ENCODE measurements at regions not wholly inside any gene's neighbourhood (a gene's known extent, or its start where the extent isn't known, plus 50 kb on each side); places are given as distances from the start of the nearest gene placed in this dataset.

DNA sequence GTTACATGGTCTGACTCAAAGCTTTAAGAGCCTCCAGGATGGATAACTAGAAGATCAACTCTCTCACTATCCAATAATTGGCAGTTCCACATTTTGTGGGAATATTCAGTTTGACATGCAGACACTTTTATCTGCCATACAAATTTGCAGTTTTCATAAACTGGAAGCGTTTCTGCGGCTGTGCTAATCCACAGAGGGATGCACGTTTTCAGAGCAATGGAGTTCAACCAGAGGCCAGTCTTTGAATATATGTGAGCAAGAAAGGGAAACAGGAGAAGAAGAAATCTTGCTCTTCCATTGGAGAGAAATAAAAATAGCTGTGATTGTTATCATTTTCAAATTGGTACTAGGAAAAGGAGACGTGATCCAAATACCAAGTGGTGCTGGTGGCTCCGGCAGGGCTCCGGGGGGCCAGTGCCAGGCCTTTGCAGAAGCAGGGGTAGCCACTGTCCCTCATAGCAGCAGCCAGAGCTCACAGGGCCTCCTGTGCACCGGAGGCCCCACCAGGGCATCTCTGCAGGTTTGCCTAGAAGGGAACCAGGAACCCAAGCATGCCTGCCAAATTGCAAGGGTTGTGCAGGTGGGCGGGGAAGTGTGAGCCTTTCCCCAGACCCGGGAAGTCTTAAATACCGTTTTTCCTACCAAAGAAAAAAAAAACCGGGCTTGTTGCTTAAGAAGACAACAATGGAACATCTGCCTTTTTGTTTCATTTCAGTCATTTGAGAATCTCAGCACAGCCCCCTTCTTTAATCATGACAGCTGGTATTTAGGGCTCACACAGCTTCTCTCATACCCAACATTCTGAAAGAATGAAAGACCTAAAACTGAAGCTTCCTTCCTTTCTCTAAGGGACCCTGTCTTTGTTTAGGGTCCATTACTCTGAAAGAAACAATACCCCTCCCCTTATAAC, 791.1 kb upstream of the SOX11 start:
- TF ChIP-seq CTCF (IDR thresholded peaks at IDR 0.05; ENCODE audit: insufficient read depth, low read length, poor library complexity, severe bottlenecking) (no peak), EZH2phosphoT487 (conservative IDR thresholded peaks at IDR 0.05; ENCODE audit: low read length) (no peak)

DNA sequence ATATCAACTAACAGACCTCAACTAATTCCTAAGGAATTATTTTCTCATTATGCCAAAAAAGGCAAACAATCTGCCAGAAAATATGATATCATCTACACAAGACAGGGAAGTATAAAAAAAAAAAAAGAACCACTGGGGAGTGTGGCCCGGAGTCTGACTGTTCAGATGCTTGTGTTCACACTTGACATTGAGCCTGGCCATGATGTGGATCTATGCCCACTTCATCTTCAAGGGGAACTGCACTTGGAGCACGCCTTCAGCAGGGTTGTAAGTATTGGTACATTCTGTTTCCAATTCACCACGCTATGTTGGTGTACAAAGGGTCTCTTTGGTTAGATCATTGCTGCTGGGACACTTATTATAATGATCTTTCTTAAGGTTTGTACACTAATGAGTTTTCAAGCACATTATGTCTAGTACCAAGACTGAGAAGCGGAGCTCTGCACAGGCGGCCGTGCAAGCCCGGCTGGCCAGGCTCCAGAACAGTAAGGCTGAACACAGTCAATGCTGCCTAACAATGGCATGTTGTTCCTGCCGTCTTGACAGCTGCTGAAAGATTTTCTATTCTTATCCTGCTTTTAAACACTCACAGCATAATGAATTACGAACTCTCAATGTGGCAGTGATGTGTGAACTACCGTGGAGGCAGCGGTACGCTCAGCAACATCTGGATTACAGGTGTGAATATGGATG, 788.4 kb upstream of the SOX11 start:
- no peaks in the 10 kb centered on the region for H3K27me3 ChIP-seq (ENCODE audit: low read length)
- H3F3A ChIP-seq (ENCODE audit: insufficient read depth) = no peaks in the 10 kb centered on the region
- no peaks in the 10 kb centered on the region for H3K79me2 ChIP-seq (ENCODE audit: insufficient read depth, low read length)
- H2AFZ ChIP-seq (ENCODE audit: low read depth, low read length, severe bottlenecking) = no peak overlapping the region
- TF ChIP-seq EZH2phosphoT487 (conservative IDR thresholded peaks at IDR 0.05; ENCODE audit: low read length) (no peak), CTCF (IDR thresholded peaks at IDR 0.05; ENCODE audit: insufficient read depth, low read length, poor library complexity, severe bottlenecking) (no peak)
- no peak overlapping the region for H3K4me2 ChIP-seq (ENCODE audit: low read depth, low read length, poor library complexity, severe bottlenecking)
- H3K9me3 ChIP-seq (ENCODE audit: insufficient read depth, low read length) = no peaks in the 10 kb centered on the region
- no peaks in the 10 kb centered on the region for H3K9me2 ChIP-seq (replicated peaks; ENCODE audit: insufficient read depth, low read length)
- H3K9ac ChIP-seq (ENCODE audit: low read length) = no peak overlapping the region
- H4K20me1 ChIP-seq (ENCODE audit: low read depth, low read length) = no peaks in the 10 kb centered on the region
- H3K27ac ChIP-seq (ENCODE audit: low read depth, low read length) = no peak overlapping the region
- H3K4me3 ChIP-seq (ENCODE audit: insufficient read depth, low read length, poor library complexity, severe bottlenecking) = no peak overlapping the region
- no peaks in the 10 kb centered on the region for H3K36me3 ChIP-seq (ENCODE audit: low read length)

More for the DNA sequence above, 791.1 kb upstream of the SOX11 start:
- Histone ChIP-seq H3K4me2 (ENCODE audit: low read depth, low read length, poor library complexity, severe bottlenecking) (no peak overlapping the region), H3K4me3 (ENCODE audit: insufficient read depth, low read length, poor library complexity, severe bottlenecking) (no peak overlapping the region), H2AFZ (ENCODE audit: low read depth, low read length, severe bottlenecking) (no peak overlapping the region), H3K27ac (ENCODE audit: low read depth, low read length) (no peak overlapping the region), H3K27me3 (ENCODE audit: low read length) (no peaks in the 10 kb centered on the region), H3K36me3 (ENCODE audit: low read length) (no peaks in the 10 kb centered on the region), H3K9me2 (replicated peaks; ENCODE audit: insufficient read depth, low read length) (no peaks in the 10 kb centered on the region), H4K20me1 (ENCODE audit: low read depth, low read length) (no peaks in the 10 kb centered on the region), H3K79me2 (ENCODE audit: insufficient read depth, low read length) (no peaks in the 10 kb centered on the region), H3F3A (ENCODE audit: insufficient read depth) (no peaks in the 10 kb centered on the region), H3K9me3 (ENCODE audit: insufficient read depth, low read length) (no peaks in the 10 kb centered on the region), H3K9ac (ENCODE audit: low read length) (no peak overlapping the region)

- Histone ChIP-seq H3K27me3 (ENCODE audit: low read length) (no peaks in the 10 kb centered on the region), H3K36me3 (ENCODE audit: low read length) (no peaks in the 10 kb centered on the region), H3K4me2 (ENCODE audit: low read depth, low read length, poor library complexity, severe bottlenecking) (no peak overlapping the region), H3K4me3 (ENCODE audit: insufficient read depth, low read length, poor library complexity, severe bottlenecking) (no peak overlapping the region), H3K9ac (ENCODE audit: low read length) (no peak overlapping the region), H3K9me3 (ENCODE audit: insufficient read depth, low read length) (no peaks in the 10 kb centered on the region), H3F3A (ENCODE audit: insufficient read depth) (no peaks in the 10 kb centered on the region), H3K9me2 (replicated peaks; ENCODE audit: insufficient read depth, low read length) (no peaks in the 10 kb centered on the region), H3K79me2 (ENCODE audit: insufficient read depth, low read length) (no peaks in the 10 kb centered on the region), H3K27ac (ENCODE audit: low read depth, low read length) (no peak overlapping the region), H2AFZ (ENCODE audit: low read depth, low read length, severe bottlenecking) (no peak overlapping the region), H4K20me1 (ENCODE audit: low read depth, low read length) (no peaks in the 10 kb centered on the region)
- no peak for TF ChIP-seq CTCF (IDR thresholded peaks at IDR 0.05; ENCODE audit: insufficient read depth, low read length, poor library complexity, severe bottlenecking)
- no peak for TF ChIP-seq EZH2phosphoT487 (conservative IDR thresholded peaks at IDR 0.05; ENCODE audit: low read length)
These were observed 783.7 kb upstream of the SOX11 start for GRCh38 chr2:4908461-4908860.
